Mesothelial cell of epicardium (in vitro differentiated cells): ENCODE measurements at regions not wholly inside any gene's neighbourhood (a gene's known extent, or its start where the extent isn't known, plus 50 kb on each side); places are given as distances from the start of the nearest gene placed in this dataset.

Experiments
- DNase-seq, 2 experiments: peaks; one replicate each; pipeline ENCODE4 v3.0.0; 2021; ENCODE audit warnings: low spot score in 2 of 2; ENCODE audit not compliant: unreplicated experiment in 2 of 2
- H3K27ac Mint-ChIP-seq: 2 replicates; pipeline ENCODE4 v1.8.0; 2021; ENCODE audit warnings: mixed read lengths
- H3K27me3 Mint-ChIP-seq: 2 replicates; pipeline ENCODE4 v1.8.0; 2021; ENCODE audit warnings: low read depth, mixed read lengths
- H3K36me3 Mint-ChIP-seq: 2 replicates; pipeline ENCODE4 v1.8.0; 2021; ENCODE audit warnings: mixed read lengths
- H3K4me1 Mint-ChIP-seq: 2 replicates; pipeline ENCODE4 v1.8.0; 2021; ENCODE audit warnings: mixed read lengths
- H3K4me3 Mint-ChIP-seq: 2 replicates; pipeline ENCODE4 v1.8.0; 2021; ENCODE audit warnings: mild to moderate bottlenecking, moderate library complexity, mixed read lengths
- H3K9me3 Mint-ChIP-seq: 2 replicates; pipeline ENCODE4 v1.8.0; 2021; ENCODE audit warnings: mixed read lengths
- TF ChIP-seq, protein P1 (sequence below): fragments of 200-600 bp; sonication (generic); IDR thresholded peaks from one replicate; pipeline ENCODE4 v1.5.0; 2021; ENCODE audit warnings: antibody characterized with exemption; ENCODE audit not compliant: unreplicated experiment

- Mint-ChIP-seq H3K27me3 (no peaks in the 10 kb centered on the region), H3K9me3 (no peaks in the 10 kb centered on the region), H3K36me3 (no peaks in the 10 kb centered on the region), H3K4me1 (peaks cover 74% of the 10 kb centered on the region), H3K27ac (peak overlapping the region; percentile 47), H3K4me3 (no peak overlapping the region)
- DNase-seq, result no peak
- TF ChIP-seq, protein P1, sequence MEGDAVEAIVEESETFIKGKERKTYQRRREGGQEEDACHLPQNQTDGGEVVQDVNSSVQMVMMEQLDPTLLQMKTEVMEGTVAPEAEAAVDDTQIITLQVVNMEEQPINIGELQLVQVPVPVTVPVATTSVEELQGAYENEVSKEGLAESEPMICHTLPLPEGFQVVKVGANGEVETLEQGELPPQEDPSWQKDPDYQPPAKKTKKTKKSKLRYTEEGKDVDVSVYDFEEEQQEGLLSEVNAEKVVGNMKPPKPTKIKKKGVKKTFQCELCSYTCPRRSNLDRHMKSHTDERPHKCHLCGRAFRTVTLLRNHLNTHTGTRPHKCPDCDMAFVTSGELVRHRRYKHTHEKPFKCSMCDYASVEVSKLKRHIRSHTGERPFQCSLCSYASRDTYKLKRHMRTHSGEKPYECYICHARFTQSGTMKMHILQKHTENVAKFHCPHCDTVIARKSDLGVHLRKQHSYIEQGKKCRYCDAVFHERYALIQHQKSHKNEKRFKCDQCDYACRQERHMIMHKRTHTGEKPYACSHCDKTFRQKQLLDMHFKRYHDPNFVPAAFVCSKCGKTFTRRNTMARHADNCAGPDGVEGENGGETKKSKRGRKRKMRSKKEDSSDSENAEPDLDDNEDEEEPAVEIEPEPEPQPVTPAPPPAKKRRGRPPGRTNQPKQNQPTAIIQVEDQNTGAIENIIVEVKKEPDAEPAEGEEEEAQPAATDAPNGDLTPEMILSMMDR, result no peak
Observed at GRCh38 chr1:101135526-101135925, 101.3 kb upstream of the S1PR1 start.

GRCh38 chr1:101131239-101131843 lies 105.5 kb upstream of the S1PR1 start:
- Mint-ChIP-seq H3K9me3 (no peaks in the 10 kb centered on the region), H3K36me3 (no peaks in the 10 kb centered on the region), H3K4me3 (no peak overlapping the region), H3K27ac (peak overlapping the region; percentile 83), H3K27me3 (no peaks in the 10 kb centered on the region), H3K4me1 (peaks cover 59% of the 10 kb centered on the region)
- no peak for DNase-seq
- TF ChIP-seq, protein P1, result no peak

GRCh38 chr1:101130673-101131072 lies 105.1 kb upstream of the DPH5 start:
- no peaks in the 10 kb centered on the region for H3K9me3 Mint-ChIP-seq
- peaks cover 52% of the 10 kb centered on the region for H3K4me1 Mint-ChIP-seq
- H3K36me3 Mint-ChIP-seq, result no peaks in the 10 kb centered on the region
- no peaks in the 10 kb centered on the region for H3K27me3 Mint-ChIP-seq
- no peak for DNase-seq
- peak overlapping the region; percentile 2 for H3K4me3 Mint-ChIP-seq
- TF ChIP-seq, protein P1, result no peak
- peak overlapping the region; percentile 83 for H3K27ac Mint-ChIP-seq

- Mint-ChIP-seq H3K9me3 (peaks cover 4% of the 10 kb centered on the region), H3K36me3 (peaks cover 3% of the 10 kb centered on the region), H3K27ac (no peak overlapping the region), H3K4me1 (peaks cover 50% of the 10 kb centered on the region), H3K27me3 (no peaks in the 10 kb centered on the region), H3K4me3 (no peak overlapping the region)
- TF ChIP-seq, protein P1, result no peak
- no peak for DNase-seq
Observed at GRCh38 chr1:101128846-101129245, 103.3 kb upstream of the DPH5 start.

DNA sequence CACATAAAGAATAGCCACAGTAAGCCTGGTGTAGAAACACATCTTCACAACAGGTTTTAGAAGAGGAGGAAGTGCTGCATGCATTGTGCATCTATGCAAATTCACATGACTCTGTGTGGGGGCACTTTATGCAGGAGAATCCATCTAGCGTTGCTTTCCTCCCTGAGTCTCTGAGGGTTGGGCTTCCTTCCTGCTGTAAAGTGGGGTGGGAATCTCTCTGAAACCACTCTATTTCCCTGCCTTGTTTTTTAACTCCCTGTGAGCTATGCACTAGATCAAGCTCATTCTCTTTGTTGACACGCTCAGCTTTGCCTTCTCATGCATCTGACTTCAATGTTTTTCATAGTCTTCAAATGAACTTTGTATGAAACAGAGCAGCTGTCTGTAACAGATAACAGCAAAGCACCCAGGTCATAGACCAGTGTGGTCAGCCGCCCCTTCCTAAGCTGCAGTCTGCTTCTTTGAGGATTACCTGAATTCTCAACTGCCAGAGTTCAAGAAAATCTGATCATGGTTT lies 102.7 kb upstream of the DPH5 start:
- H3K9me3 Mint-ChIP-seq, result peaks cover 4% of the 10 kb centered on the region
- TF ChIP-seq, protein P1, result no peak
- H3K4me3 Mint-ChIP-seq, result no peak overlapping the region
- H3K27me3 Mint-ChIP-seq, result no peaks in the 10 kb centered on the region
- no peak for DNase-seq
- peak overlapping the region; percentile 94 for H3K27ac Mint-ChIP-seq
- H3K4me1 Mint-ChIP-seq, result peaks cover 48% of the 10 kb centered on the region
- H3K36me3 Mint-ChIP-seq, result peaks cover 3% of the 10 kb centered on the region
